Endothelial cell of umbilical vein (primary cell): ENCODE measurements at regions not wholly inside any gene's neighbourhood (a gene's known extent, or its start where the extent isn't known, plus 50 kb on each side); places are given as distances from the start of the nearest gene placed in this dataset.

Experiments used
- BruUV-seq: library from RNA; stranded (reverse); fragments of 400-500 nt; replicated peaks from 2 replicates; lab custom pipeline; 2021; lab: Mats Ljungman, UMichigan
- CTCF ChIA-PET: fragments of 300-600, 350-600 bp; sonication (Branson Sonifier 250); formaldehyde crosslinking; loops from one replicate; lab custom pipeline; 2021; ENCODE audit warnings: antibody characterized with exemption, inconsistent platforms; lab: Charles Lee
- POLR2A ChIA-PET: fragments of 300-600, 350-600 bp; sonication (Branson Sonifier 250); formaldehyde crosslinking; loops from one replicate; lab custom pipeline; 2021; ENCODE audit warnings: antibody characterized with exemption, inconsistent platforms; lab: Charles Lee
- DNase-seq: peaks from one replicate; pipeline ENCODE4 v3.0.0-alpha.2; 2011; ENCODE audit warnings: low read depth, low spot score
- FAIRE-seq: peaks from 2 replicates; lab custom pipeline; 2011; peaks lifted over from hg19 to GRCh38; lab: Jason Lieb, UNC
- H2AFZ ChIP-seq: 2 replicates; pipeline ENCODE4 v1.6.0; 2012; ENCODE audit warnings: low read depth, low read length, control low read depth, inconsistent platforms
- H3K27ac ChIP-seq: 2 replicates; pipeline ENCODE4 v1.5.1; 2011; ENCODE audit warnings: low read depth, mild to moderate bottlenecking, control low read depth, low read length, moderate library complexity; ENCODE audit not compliant: insufficient read depth
- H3K27me3 ChIP-seq, 2 experiments: 2 replicates each; pipeline versions ENCODE4 v1.6.0 to v1.6.1; 2011; ENCODE audit warnings: low read length in 2 of 2, mixed read lengths in 1 of 2; ENCODE audit not compliant: control insufficient read depth in 2 of 2, insufficient read depth in 2 of 2
- H3K36me3 ChIP-seq, 2 experiments: 2 replicates in 1 of 2; 3 replicates in 1 of 2; pipeline ENCODE4 v1.5.1; 2011; ENCODE audit warnings: low read length in 2 of 2, mild to moderate bottlenecking in 1 of 2, moderate library complexity in 1 of 2; ENCODE audit not compliant: control insufficient read depth in 2 of 2, insufficient read depth in 2 of 2; ENCODE audit errors: extremely low read depth in 1 of 2
- H3K4me1 ChIP-seq: 3 replicates; pipeline ENCODE4 v1.5.1; 2011; ENCODE audit warnings: mild to moderate bottlenecking, low read length; ENCODE audit not compliant: control insufficient read depth, insufficient read depth; ENCODE audit errors: extremely low read depth
- H3K4me2 ChIP-seq: 2 replicates; pipeline ENCODE4 v1.6.1; 2011; ENCODE audit warnings: low read length, control low read depth, mixed read lengths; ENCODE audit not compliant: insufficient read depth
- H3K4me3 ChIP-seq, 3 experiments: fragments of 200-600 bp in 1 of 3; sonication (generic), shearing (Covaris generic) in 1 of 3; replicated peaks in 1 of 3; 2 replicates each; pipeline ENCODE4 v1.5.1; 2011 to 2016; ENCODE audit warnings: control low read depth in 3 of 3, low read length in 3 of 3, mild to moderate bottlenecking in 2 of 3, inconsistent platforms in 1 of 3, low read depth in 1 of 3, moderate library complexity in 1 of 3; ENCODE audit not compliant: insufficient read depth in 1 of 3
- H3K79me2 ChIP-seq: 2 replicates; pipeline ENCODE4 v1.6.0; 2012; ENCODE audit warnings: low read length, inconsistent platforms; ENCODE audit not compliant: control insufficient read depth, insufficient read depth
- H3K9ac ChIP-seq: replicated peaks from 2 replicates; pipeline ENCODE3; 2011; ENCODE audit warnings: low read length, control low read depth; ENCODE audit not compliant: insufficient read depth; ENCODE audit errors: extremely low read depth
- H3K9me1 ChIP-seq: replicated peaks from 3 replicates; pipeline ENCODE4 v1.6.0; 2011; ENCODE audit warnings: mild to moderate bottlenecking, low read length; ENCODE audit not compliant: control insufficient read depth, insufficient read depth; ENCODE audit errors: extremely low read depth
- H3K9me3 ChIP-seq: replicated peaks from 2 replicates; pipeline ENCODE4 v1.5.1; 2012; ENCODE audit warnings: low read length, inconsistent platforms; ENCODE audit not compliant: control insufficient read depth, insufficient read depth
- H4K20me1 ChIP-seq: replicated peaks from 2 replicates; pipeline ENCODE3; 2011; ENCODE audit warnings: mild to moderate bottlenecking, low read length; ENCODE audit not compliant: control insufficient read depth, insufficient read depth; ENCODE audit errors: extremely low read depth
- CTCF ChIP-seq, 2 donors: IDR thresholded peaks; 1 replicate in 1 of 2; 2 replicates in 1 of 2; pipeline ENCODE4 v1.5.1; 2011; ENCODE audit warnings: low read length in 2 of 2, mild to moderate bottlenecking in 2 of 2, moderate library complexity in 2 of 2, control low read depth in 1 of 2, inconsistent platforms in 1 of 2, low read depth in 1 of 2; ENCODE audit not compliant: insufficient read depth in 1 of 2; ENCODE audit errors: extremely low read depth in 1 of 2
- EZH2 ChIP-seq: IDR thresholded peaks from 2 replicates; pipeline ENCODE4 v1.6.1; 2012; ENCODE audit warnings: borderline replicate concordance, low read depth, mild to moderate bottlenecking, moderate library complexity, low read length, inconsistent platforms; ENCODE audit not compliant: severe bottlenecking
- FOS ChIP-seq: IDR thresholded peaks from 2 replicates; pipeline ENCODE4 v1.6.1; 2011; ENCODE audit warnings: mild to moderate bottlenecking, low read length, moderate library complexity, borderline replicate concordance; ENCODE audit not compliant: insufficient read depth
- GATA2 ChIP-seq: IDR thresholded peaks from 2 replicates; pipeline ENCODE4 v1.7.0; 2011; ENCODE audit warnings: low read depth, mild to moderate bottlenecking, moderate library complexity, mixed read lengths, low read length; ENCODE audit not compliant: insufficient read length, insufficient read depth
- JUN ChIP-seq: IDR thresholded peaks from 2 replicates; pipeline ENCODE4 v1.6.1; 2011; ENCODE audit warnings: borderline replicate concordance, low read depth; ENCODE audit not compliant: insufficient read length, insufficient read depth
- MAX ChIP-seq: IDR thresholded peaks from 2 replicates; pipeline ENCODE4 v1.6.1; 2011; ENCODE audit not compliant: insufficient read depth, insufficient read length
- MYC ChIP-seq: IDR thresholded peaks from one replicate; pipeline ENCODE4 v1.6.1; 2011; ENCODE audit warnings: mild to moderate bottlenecking, low read depth, low read length
- POLR2A ChIP-seq: IDR thresholded peaks from 2 replicates; pipeline ENCODE4 v1.6.1; 2012; ENCODE audit warnings: low read depth, mild to moderate bottlenecking, control low read depth, low read length
- POLR2AphosphoS5 ChIP-seq: IDR thresholded peaks from 2 replicates; pipeline ENCODE4 v1.6.1; 2012; ENCODE audit warnings: low read depth, mild to moderate bottlenecking, control low read depth, low read length, moderate library complexity; ENCODE audit not compliant: insufficient read depth
- dilution Hi-C: fragments of 300-500 bp; cut with MboI; formaldehyde crosslinking; loops from one replicate; pipeline ENCODE4 v1.15.0; 2019; ENCODE audit warnings: low sequenced_read_pairs; ENCODE audit not compliant: extremely low pct_ligation_motif_present
- intact Hi-C: fragments of 100-400 bp; cut with micrococcal nuclease; formaldehyde crosslinking; loops from one replicate; pipeline ENCODE4 v1.10.0; 2022

- ChIA-PET POLR2A (no interaction called here), CTCF (interaction anchor here (1.0 kb wide), 2 partner anchors 10 to 11 kb away, joined by 3 read pairs; no protein-coding TSS in a partner anchor)
- dilution Hi-C loops = no loop called here
- no peak for FAIRE-seq
- Histone ChIP-seq H3K27ac (no peak overlapping the region), H3K9me3 (no peaks in the 10 kb centered on the region), H3K79me2 (no peaks in the 10 kb centered on the region), H3K9ac (no peak overlapping the region), H3K4me1 (no peaks in the 10 kb centered on the region), H3K9me1 (no peaks in the 10 kb centered on the region), H3K27me3 (no peaks in the 10 kb centered on the region), H2AFZ (no peak overlapping the region), H3K36me3 (no peaks in the 10 kb centered on the region), H3K4me3 (no peak overlapping the region), H3K4me2 (no peak overlapping the region), H4K20me1 (no peaks in the 10 kb centered on the region)
- BruUV-seq = no TSS peak
- TF ChIP-seq POLR2A (no peak), MAX (no peak), JUN (no peak), POLR2AphosphoS5 (no peak), FOS (no peak), CTCF (IDR thresholded peaks at IDR 0.05; ENCODE audit: extremely low read depth in 1 of 2, insufficient read depth in 1 of 2, low read depth in 1 of 2, low read length in 2 of 2) (no peak), GATA2 (no peak), EZH2 (no peak), MYC (no peak)
- DNase-seq = no peak
- intact Hi-C loops = no loop called here
Measured at GRCh38 chr4:31034550-31034949, 314.4 kb downstream of the PCDH7 start.
